Anterior cingulate cortex (tissue), 58 donors: ENCODE measurements at regions not wholly inside any gene's neighbourhood (a gene's known extent, or its start where the extent isn't known, plus 50 kb on each side); places are given as distances from the start of the nearest gene placed in this dataset.
A peak's percentile ranks its signal among the peaks of the same experiment; 100 is the strongest.
"Not testable (repeated sequence)": the region's sequence is repeated elsewhere in the genome, so short reads cannot be mapped to it uniquely, and the experiment has no call there.

Experiments
- DNase-seq, 58 donors: peaks; one replicate each; lab custom pipeline; 2025; lab: John Stamatoyannopoulos, UW

- not testable (repeated sequence) for DNase-seq
These were observed 334.2 kb downstream of the SPATA31A7 start for GRCh38 chr9:61523897-61524620.

GRCh38 chr9:61525629-61526028 is 335.8 kb downstream of the SPATA31A7 start:
- not testable (repeated sequence) for DNase-seq

- DNase-seq, result not testable (repeated sequence)
These were observed 360.4 kb downstream of the SPATA31A7 start for GRCh38 chr9:61550101-61550748.

- DNase-seq, result not testable (repeated sequence)
These were observed 381.7 kb downstream of the SPATA31A7 start for GRCh38 chr9:61571403-61572127.

GRCh38 chr9:61572364-61572763 is 382.5 kb downstream of the SPATA31A7 start:
- DNase-seq, result not testable (repeated sequence)

- DNase-seq, result peak in 6 of 58 donors; percentile 0 to 43 (median 8)
These were observed 383.6 kb downstream of the SPATA31A7 start for GRCh38 chr9:61573432-61573831.
